ENCODE measurements at regions not wholly inside any gene's neighbourhood (a gene's known extent, or its start where the extent isn't known, plus 50 kb on each side); places are given as distances from the start of the nearest gene placed in this dataset.

- TF ChIP-seq CTCF (optimal IDR thresholded peaks at IDR 0.05 in 1 of 3, IDR thresholded peaks at IDR 0.05 in 1 of 3, conservative IDR thresholded peaks at IDR 0.05 in 1 of 3; ENCODE audit: extremely low read depth in 1 of 3, insufficient read depth in 2 of 3, low read length in 3 of 3) (no peak), EZH2 (IDR thresholded peaks at IDR 0.05; ENCODE audit: low read length) (no peak)
- DNase-seq (ENCODE audit: low read depth, low spot score), result peak; percentile 19
- H3K4me1 ChIP-seq (ENCODE audit: control insufficient read depth, extremely low read depth, insufficient read depth, low read length), result peaks cover 29% of the 10 kb centered on the region
- no peaks in the 10 kb centered on the region for H3K27me3 ChIP-seq (ENCODE audit: control insufficient read depth, extremely low read depth, insufficient read depth, low read length)
- no peak overlapping the region for H3K4me3 ChIP-seq (ENCODE audit: control insufficient read depth in 2 of 3, extremely low read depth in 1 of 3, insufficient read depth in 2 of 3, low read depth in 1 of 3, low read length in 3 of 3)
- H3K36me3 ChIP-seq (ENCODE audit: control insufficient read depth in 2 of 2, extremely low read depth in 1 of 2, insufficient read depth in 2 of 2, low read length in 2 of 2), result no peaks in the 10 kb centered on the region
- dilution Hi-C loops (cut with MboI; ENCODE audit: extremely low pct_ligation_motif_present, low sequenced_read_pairs), result no loop called here
- no peaks in the 10 kb centered on the region for H4K20me1 ChIP-seq (ENCODE audit: control insufficient read depth, extremely low read depth, insufficient read depth, low read length)
- no peaks in the 10 kb centered on the region for H3K79me2 ChIP-seq (ENCODE audit: control insufficient read depth, insufficient read depth, low read length)
- no peak overlapping the region for H3K4me2 ChIP-seq (ENCODE audit: control insufficient read depth, extremely low read depth, insufficient read depth, low read depth, low read length)
- H3K27ac ChIP-seq (ENCODE audit: control insufficient read depth, insufficient read depth, low read length), result no peak overlapping the region
- no peak overlapping the region for H3K9ac ChIP-seq (ENCODE audit: control insufficient read depth, extremely low read depth, insufficient read depth, low read length)
- no peak overlapping the region for H2AFZ ChIP-seq (ENCODE audit: control insufficient read depth, low read length)
- FAIRE-seq, result no peak
- H3K9me1 ChIP-seq (ENCODE audit: control insufficient read depth, extremely low read depth, insufficient read depth, low read length), result no peaks in the 10 kb centered on the region
- no peaks in the 10 kb centered on the region for H3K9me3 ChIP-seq (ENCODE audit: control insufficient read depth, low read depth, low read length)
These were observed 89.2 kb upstream of the HIVEP1 start for GRCh38 chr6:11922901-11923300.

GRCh38 chr6:11921751-11922150 lies 90.4 kb upstream of the HIVEP1 start:
- Histone ChIP-seq H3K9me3 (ENCODE audit: control insufficient read depth, low read depth, low read length) (no peaks in the 10 kb centered on the region), H3K9ac (ENCODE audit: control insufficient read depth, extremely low read depth, insufficient read depth, low read length) (peak overlapping the region; percentile 58), H3K9me1 (ENCODE audit: control insufficient read depth, extremely low read depth, insufficient read depth, low read length) (no peaks in the 10 kb centered on the region), H3K4me2 (ENCODE audit: control insufficient read depth, extremely low read depth, insufficient read depth, low read depth, low read length) (no peak overlapping the region), H3K4me3 (ENCODE audit: control insufficient read depth in 2 of 3, extremely low read depth in 1 of 3, insufficient read depth in 2 of 3, low read depth in 1 of 3, low read length in 3 of 3) (no peak overlapping the region), H3K4me1 (ENCODE audit: control insufficient read depth, extremely low read depth, insufficient read depth, low read length) (peaks cover 29% of the 10 kb centered on the region), H2AFZ (ENCODE audit: control insufficient read depth, low read length) (peak overlapping the region; percentile 54), H3K79me2 (ENCODE audit: control insufficient read depth, insufficient read depth, low read length) (no peaks in the 10 kb centered on the region), H3K27me3 (ENCODE audit: control insufficient read depth, extremely low read depth, insufficient read depth, low read length) (no peaks in the 10 kb centered on the region), H3K27ac (ENCODE audit: control insufficient read depth, insufficient read depth, low read length) (peak overlapping the region; percentile 75), H4K20me1 (ENCODE audit: control insufficient read depth, extremely low read depth, insufficient read depth, low read length) (no peaks in the 10 kb centered on the region), H3K36me3 (ENCODE audit: control insufficient read depth in 2 of 2, extremely low read depth in 1 of 2, insufficient read depth in 2 of 2, low read length in 2 of 2) (no peaks in the 10 kb centered on the region)
- no peak for TF ChIP-seq CTCF (optimal IDR thresholded peaks at IDR 0.05 in 1 of 3, IDR thresholded peaks at IDR 0.05 in 1 of 3, conservative IDR thresholded peaks at IDR 0.05 in 1 of 3; ENCODE audit: extremely low read depth in 1 of 3, insufficient read depth in 2 of 3, low read length in 3 of 3)
- no peak for TF ChIP-seq EZH2 (IDR thresholded peaks at IDR 0.05; ENCODE audit: low read length)
- FAIRE-seq, result no peak
- dilution Hi-C loops (cut with MboI; ENCODE audit: extremely low pct_ligation_motif_present, low sequenced_read_pairs), result no loop called here
- DNase-seq (ENCODE audit: low read depth, low spot score), result no peak
